Upper lobe of left lung (tissue), 4 donors: ENCODE measurements at regions not wholly inside any gene's neighbourhood (a gene's known extent, or its start where the extent isn't known, plus 50 kb on each side); places are given as distances from the start of the nearest gene placed in this dataset.

Source experiments
- CTCF ChIP-seq, 6 experiments: fragments of 450-650 bp in 4 of 6; fragments of 200-600 bp in 2 of 6; sonication (generic) in 2 of 6; IDR thresholded peaks; one replicate each; pipeline ENCODE4 v1.5.1; 2016 to 2019; ENCODE audit warnings: antibody characterized with exemption in 6 of 6
- POLR2AphosphoS5 ChIP-seq, 2 donors: sonication (generic); formaldehyde crosslinking; IDR thresholded peaks; one replicate each; pipeline ENCODE4 v1.5.1; 2017; ENCODE audit warnings: antibody characterized with exemption in 2 of 2

- no peak for TF ChIP-seq POLR2AphosphoS5 (IDR thresholded peaks at IDR 0.05)
- TF ChIP-seq CTCF (IDR thresholded peaks at IDR 0.05) = no peak
These were observed 82.2 kb downstream of the CHRNA1 start for GRCh38 chr2:174682007-174682577.
